ENCODE measurements at regions not wholly inside any gene's neighbourhood (a gene's known extent, or its start where the extent isn't known, plus 50 kb on each side); places are given as distances from the start of the nearest gene placed in this dataset.
"Not testable (repeated sequence)": the region's sequence is repeated elsewhere in the genome, so short reads cannot be mapped to it uniquely, and the experiment has no call there.

DNA sequence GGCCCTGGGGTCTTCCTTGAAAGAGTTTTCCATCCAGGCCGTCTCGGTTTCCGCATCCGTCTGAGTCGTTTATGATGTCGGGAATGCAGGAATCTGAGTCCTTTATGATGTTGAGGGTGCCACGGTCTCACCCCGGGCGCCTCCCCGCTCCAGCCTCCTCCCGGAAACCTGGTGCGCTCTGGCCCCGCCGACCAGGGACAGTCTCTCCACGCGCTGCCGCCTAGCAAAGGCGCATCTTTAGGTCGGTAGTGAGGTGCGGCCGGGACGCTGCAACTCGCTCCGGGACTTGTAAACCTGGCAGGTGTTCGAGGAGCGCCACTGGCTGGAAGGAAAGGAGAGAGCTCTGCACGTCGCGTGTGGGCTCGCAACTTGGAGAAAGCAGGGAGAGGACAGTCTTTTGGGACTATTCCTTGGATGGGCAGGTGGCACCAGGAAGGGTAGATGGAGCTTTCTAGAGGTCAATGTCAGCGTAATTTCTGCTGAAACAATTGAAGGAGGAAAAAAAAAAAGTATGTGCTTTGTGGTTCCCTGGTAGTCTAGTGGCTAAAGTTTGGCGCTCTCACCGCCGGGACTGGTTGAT is 132.0 kb downstream of the FAM72B start:
- DNase-seq: peak in 1 of 6 experiments; percentile 23

GRCh38 chr1:121054928-121055327 is 129.2 kb downstream of the FAM72B start:
- not testable (repeated sequence) for DNase-seq

DNA sequence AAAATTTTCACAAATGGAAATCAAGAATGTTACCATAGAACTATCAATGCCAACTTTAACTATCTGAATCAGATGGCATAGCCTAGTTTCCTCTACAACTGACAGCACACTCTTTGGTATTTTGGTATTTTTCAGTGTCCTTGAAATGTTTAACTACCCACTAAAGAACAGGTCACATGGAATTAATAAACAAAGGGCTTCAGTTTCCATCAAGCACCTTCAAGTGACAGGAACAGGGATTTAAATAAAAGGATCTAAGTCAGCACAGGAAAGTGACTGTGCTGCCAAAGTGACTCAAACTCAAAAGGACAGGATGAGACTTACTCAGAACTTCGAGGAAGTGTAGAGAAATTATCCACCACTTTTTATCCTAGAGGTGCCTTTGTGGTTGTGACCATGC is 117.2 kb downstream of the FAM72B start:
- DNase-seq: not testable (repeated sequence)

GRCh38 chr1:121068738-121069499 is 115.2 kb downstream of the FAM72B start:
- DNase-seq: not testable (repeated sequence)

GRCh38 chr1:121073852-121074251 is 110.3 kb downstream of the FAM72B start:
- DNase-seq: not testable (repeated sequence)

DNA sequence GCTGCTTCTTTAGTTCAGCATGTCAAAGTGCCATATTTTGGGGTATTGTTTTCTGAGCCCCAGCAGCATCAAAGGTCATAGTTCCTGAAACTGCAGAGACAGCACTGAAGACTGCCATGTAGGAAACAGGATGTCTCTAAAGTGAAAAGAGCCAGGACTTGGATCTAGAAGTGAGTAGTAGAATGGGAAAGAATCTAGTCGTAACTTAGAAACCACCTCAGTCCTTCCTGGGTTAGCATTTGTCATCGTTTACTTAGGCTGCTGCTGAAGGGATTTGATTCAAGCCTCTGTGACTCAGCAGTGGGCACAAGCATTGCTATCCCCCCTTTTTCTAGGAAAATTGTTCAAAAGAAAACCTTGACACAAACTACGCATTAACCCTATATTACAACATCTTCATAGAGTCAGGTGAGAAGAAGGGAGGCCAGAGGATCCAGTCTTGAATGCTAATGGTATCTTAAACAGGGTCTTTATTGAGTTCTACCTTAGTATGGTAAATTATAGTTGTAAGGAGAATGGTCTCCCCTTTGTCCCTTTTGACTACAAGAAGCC is 108.8 kb downstream of the FAM72B start:
- DNase-seq: not testable (repeated sequence)

DNA sequence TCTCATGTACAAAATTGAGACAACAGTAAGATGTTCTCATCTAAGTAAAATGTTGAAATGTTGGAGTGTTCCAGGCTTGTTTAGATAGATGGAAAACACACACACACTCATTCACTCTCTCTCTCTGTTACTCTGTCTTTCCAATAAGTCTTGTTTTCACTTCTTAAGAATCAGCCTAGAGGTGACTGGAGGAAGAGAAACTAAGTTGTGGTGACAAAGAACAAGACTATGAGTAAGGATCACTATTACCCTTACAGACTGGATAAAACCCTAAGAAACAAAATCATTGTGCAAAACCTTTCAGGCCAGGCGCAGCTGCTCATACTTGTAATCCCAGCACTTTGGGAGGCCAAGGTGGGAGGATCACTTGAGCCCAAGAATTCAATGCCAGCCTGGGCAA is 107.5 kb downstream of the FAM72B start:
- DNase-seq: not testable (repeated sequence)

GRCh38 chr1:121079655-121080054 is 104.5 kb downstream of the FAM72B start:
- not testable (repeated sequence) for DNase-seq

DNA sequence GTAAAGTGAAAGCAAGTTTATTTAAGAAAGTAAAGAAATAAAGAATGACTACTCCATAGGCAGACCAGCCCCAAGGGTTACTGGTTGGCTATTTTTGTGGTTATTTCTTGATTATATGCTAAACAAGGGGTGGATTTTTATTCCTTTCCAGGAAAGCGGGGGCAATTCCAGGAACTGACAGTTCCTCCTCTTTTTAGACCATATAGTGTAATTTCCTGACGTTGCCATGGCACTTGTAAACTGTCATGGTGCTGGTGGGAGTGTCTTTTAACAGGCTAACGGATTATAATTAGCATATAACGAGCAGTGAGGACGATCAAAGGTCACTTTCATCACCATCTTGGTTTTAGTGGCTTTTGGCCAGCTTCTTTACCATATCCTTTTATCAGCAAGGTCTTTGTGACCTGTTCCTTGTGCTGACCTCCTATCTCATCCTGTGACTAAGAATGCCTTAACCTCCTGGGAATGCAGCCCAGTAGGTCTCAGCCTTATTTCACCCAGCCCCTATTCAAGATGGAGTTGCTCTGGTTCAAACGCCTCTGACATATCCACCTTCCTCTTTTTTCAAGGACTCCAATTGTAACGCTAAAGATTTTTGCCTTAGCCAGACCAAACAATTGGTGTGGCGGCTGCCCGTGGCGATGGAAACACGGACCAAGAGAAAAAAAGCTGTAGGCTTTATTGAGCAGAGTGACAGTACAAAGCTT is 103.8 kb downstream of the FAM72B start:
- not testable (repeated sequence) for DNase-seq

DNA sequence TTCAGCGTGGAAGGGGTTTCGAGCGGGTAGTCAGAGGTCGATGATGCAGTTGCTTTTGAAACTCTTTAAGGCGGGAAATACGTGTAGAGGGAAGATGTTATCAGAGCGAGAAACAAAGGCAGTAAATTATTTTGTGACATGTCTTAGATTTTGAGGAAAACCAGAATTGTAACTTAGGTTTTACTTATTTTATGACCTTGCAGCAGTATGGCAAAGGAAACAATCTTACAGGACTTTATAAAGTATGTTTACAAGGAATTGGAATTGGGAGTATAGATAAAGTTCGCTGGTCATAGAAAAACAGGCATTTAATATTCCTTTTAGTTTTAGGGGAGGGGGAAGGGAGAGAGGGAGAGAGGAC is 103.3 kb downstream of the FAM72B start:
- DNase-seq: not testable (repeated sequence)

- DNase-seq: not testable (repeated sequence)
Observed at GRCh38 chr1:121081625-121082199, 102.4 kb downstream of the FAM72B start.

- DNase-seq: not testable (repeated sequence)
Observed at GRCh38 chr1:121082995-121083394, 101.1 kb downstream of the FAM72B start.

- not testable (repeated sequence) for DNase-seq
Observed at GRCh38 chr1:121086249-121086648, 97.9 kb downstream of the FAM72B start.

- not testable (repeated sequence) for DNase-seq
Observed at GRCh38 chr1:121087221-121087620, 96.9 kb downstream of the FAM72B start.

DNA sequence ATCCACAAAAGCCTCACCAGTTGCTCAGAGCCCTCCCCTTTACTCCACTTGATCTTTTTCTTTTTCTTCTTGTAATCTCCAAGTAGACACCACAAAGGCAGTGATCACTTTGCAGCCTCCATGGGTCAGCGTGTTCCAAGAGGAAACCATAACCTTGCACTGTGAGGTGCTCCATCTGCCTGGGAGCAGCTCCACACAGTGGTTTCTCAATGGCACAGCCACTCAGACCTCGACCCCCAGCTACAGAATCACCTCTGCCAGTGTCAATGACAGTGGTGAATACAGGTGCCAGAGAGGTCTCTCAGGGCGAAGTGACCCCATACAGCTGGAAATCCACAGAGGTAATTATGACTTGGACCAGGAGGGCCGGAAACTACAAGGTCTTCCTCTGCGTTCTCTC is 95.6 kb downstream of the FAM72B start:
- not testable (repeated sequence) for DNase-seq

GRCh38 chr1:121092329-121092968 is 91.7 kb downstream of the FAM72B start:
- DNase-seq: not testable (repeated sequence)

- not testable (repeated sequence) for DNase-seq
Observed at GRCh38 chr1:121095014-121095413, 89.1 kb downstream of the FAM72B start.

DNA sequence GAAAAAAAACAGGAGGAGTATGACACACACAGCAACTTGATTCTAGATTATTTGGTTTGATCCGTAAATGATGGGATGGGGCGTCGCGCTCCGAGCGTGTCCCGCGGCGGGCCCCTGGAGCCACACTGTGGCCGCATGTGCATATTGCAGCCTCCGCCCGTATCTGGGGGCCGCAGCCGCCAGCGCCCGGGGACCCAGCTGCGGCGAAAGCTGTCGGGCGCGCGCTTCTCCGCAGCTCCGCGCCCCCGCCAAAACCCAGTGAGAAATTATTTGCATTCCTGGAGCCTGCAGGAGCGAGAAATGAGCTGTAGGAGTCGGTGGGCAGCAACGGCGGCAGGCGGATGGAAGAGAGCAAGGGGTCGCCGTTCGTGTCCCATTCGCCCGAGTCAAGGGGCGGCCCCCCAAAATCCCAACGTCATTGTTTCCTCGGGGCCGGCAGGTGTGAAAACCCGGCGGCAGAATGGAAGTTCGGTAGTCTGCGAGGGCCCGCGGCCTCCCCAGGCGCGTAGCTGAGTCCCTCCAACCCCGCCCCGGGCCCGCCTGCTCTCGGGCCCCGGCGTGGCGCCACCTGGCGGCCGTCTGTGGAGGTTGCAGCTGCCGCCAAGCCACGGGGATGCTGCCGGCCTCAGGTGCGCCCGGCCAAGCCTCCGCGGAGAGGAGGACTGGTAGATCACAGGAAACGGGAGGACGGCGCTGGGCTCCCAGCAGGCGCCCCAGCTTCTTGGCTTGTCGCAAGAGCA is 86.8 kb downstream of the FAM72B start:
- DNase-seq: peak; percentile 58 to 82 (median 76)

- not testable (repeated sequence) for DNase-seq
Observed at GRCh38 chr1:121097867-121098215, 86.3 kb downstream of the FAM72B start.

GRCh38 chr1:121109025-121109424 is 75.1 kb downstream of the FAM72B start:
- not testable (repeated sequence) for DNase-seq

DNA sequence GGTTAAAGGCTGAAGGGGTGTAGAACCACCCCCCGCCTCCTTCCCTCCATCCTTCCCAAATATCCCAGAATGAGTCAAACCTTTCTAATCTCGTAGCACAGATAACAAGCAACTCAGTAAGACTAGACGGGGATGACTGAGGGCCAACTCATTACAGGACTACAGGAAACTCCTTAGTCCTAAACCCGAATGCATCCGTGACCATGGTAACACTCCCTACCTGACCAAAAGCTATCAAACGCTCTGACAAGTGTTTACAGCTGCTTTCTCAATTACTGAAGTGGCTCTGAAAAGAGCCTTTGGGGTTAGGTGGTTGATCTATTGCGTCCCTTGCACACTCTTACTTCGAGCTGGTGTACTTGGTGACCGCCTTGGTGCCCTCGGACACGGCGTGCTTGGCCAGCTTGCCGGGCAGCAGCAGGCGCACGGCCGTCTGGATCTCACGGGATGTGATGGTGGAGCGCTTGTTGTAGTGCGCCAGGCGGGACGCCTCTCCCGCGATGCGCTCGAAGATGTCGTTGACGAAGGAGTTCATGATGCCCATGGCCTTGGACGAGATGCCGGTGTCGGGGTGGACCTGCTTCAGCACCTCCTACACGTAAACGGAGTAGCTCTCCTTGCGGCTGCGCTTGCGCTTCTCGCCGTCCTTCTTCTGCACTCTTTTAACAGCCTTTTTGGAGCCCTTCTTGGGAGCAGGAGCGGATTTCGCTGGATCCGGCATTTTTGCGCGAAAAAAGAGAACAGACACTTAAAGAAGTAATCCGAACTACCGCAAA is 67.4 kb downstream of the FAM72B start:
- not testable (repeated sequence) for DNase-seq

Measured in stimulated activated naive CD4-positive, alpha-beta T cell (primary cell).